ENCODE measurements at regions not wholly inside any gene's neighbourhood (a gene's known extent, or its start where the extent isn't known, plus 50 kb on each side); places are given as distances from the start of the nearest gene placed in this dataset.
"Not testable (repeated sequence)": the region's sequence is repeated elsewhere in the genome, so short reads cannot be mapped to it uniquely, and the experiment has no call there.

- DNase-seq (ENCODE audit: low spot score): no peak
Observed at GRCh38 chr12:25793196-25793595, 165.3 kb upstream of the RASSF8 start.

GRCh38 chr12:25794571-25794970 is 163.9 kb upstream of the RASSF8 start:
- no peak for DNase-seq (ENCODE audit: low spot score)

GRCh38 chr12:25796523-25797000 is 161.9 kb upstream of the RASSF8 start:
- no peak for DNase-seq (ENCODE audit: low spot score)

- no peak for DNase-seq (ENCODE audit: low spot score)
Observed at GRCh38 chr12:25797386-25797785, 161.1 kb upstream of the RASSF8 start.

- no peak for DNase-seq (ENCODE audit: low spot score)
Observed at GRCh38 chr12:25797949-25798348, 160.5 kb upstream of the RASSF8 start.

GRCh38 chr12:25800101-25800500 is 158.4 kb upstream of the RASSF8 start:
- no peak for DNase-seq (ENCODE audit: low spot score)

- DNase-seq (ENCODE audit: low spot score): no peak
Observed at GRCh38 chr12:25801734-25802133, 156.7 kb upstream of the RASSF8 start.

- no peak for DNase-seq (ENCODE audit: low spot score)
Observed at GRCh38 chr12:25802143-25802542, 156.3 kb upstream of the RASSF8 start.

GRCh38 chr12:25803029-25803664 is 155.3 kb upstream of the RASSF8 start:
- DNase-seq (ENCODE audit: low spot score): not testable (repeated sequence)

- DNase-seq (ENCODE audit: low spot score): not testable (repeated sequence)
Observed at GRCh38 chr12:25804286-25804685, 154.2 kb upstream of the RASSF8 start.

GRCh38 chr12:25806271-25806670 is 152.2 kb upstream of the RASSF8 start:
- DNase-seq (ENCODE audit: low spot score): no peak

GRCh38 chr12:25808604-25809003 is 149.9 kb upstream of the RASSF8 start:
- no peak for DNase-seq (ENCODE audit: low spot score)

GRCh38 chr12:25810683-25811082 is 147.8 kb upstream of the RASSF8 start:
- no peak for DNase-seq (ENCODE audit: low spot score)

GRCh38 chr12:25811656-25812126 is 146.8 kb upstream of the RASSF8 start:
- DNase-seq (ENCODE audit: low spot score): no peak

GRCh38 chr12:25812295-25812694 is 146.2 kb upstream of the RASSF8 start:
- DNase-seq (ENCODE audit: low spot score): no peak

GRCh38 chr12:25813843-25814242 is 144.6 kb upstream of the RASSF8 start:
- DNase-seq (ENCODE audit: low spot score): no peak

GRCh38 chr12:25816637-25817036 is 141.8 kb upstream of the RASSF8 start:
- no peak for DNase-seq (ENCODE audit: low spot score)

- no peak for DNase-seq (ENCODE audit: low spot score)
Observed at GRCh38 chr12:25817166-25817565, 141.3 kb upstream of the RASSF8 start.

GRCh38 chr12:25818596-25819390 is 139.7 kb upstream of the RASSF8 start:
- DNase-seq (ENCODE audit: low spot score): no peak

- DNase-seq (ENCODE audit: low spot score): no peak
Observed at GRCh38 chr12:25819691-25820090, 138.8 kb upstream of the RASSF8 start.

GRCh38 chr12:25822281-25822680 is 136.2 kb upstream of the RASSF8 start:
- no peak for DNase-seq (ENCODE audit: low spot score)

- no peak for DNase-seq (ENCODE audit: low spot score)
Observed at GRCh38 chr12:25824734-25825133, 133.7 kb upstream of the RASSF8 start.

GRCh38 chr12:25825446-25825845 is 133.0 kb upstream of the RASSF8 start:
- no peak for DNase-seq (ENCODE audit: low spot score)
